Activated T-cell treated with anti-CD3 and anti-CD28 coated beads, Interleukin-2, amount 50 U/mL, for 24 hours (primary cell): ENCODE measurements at regions not wholly inside any gene's neighbourhood (a gene's known extent, or its start where the extent isn't known, plus 50 kb on each side); places are given as distances from the start of the nearest gene placed in this dataset.

Experiments
- DNase-seq: peaks from one replicate; pipeline ENCODE4 v3.0.0-alpha.2; 2020
- H3K27ac Mint-ChIP-seq: 2 replicates; pipeline ENCODE4 v1.8.0; 2020; ENCODE audit warnings: mild to moderate bottlenecking, mixed read lengths
- H3K27me3 Mint-ChIP-seq: 2 replicates; pipeline ENCODE4 v1.8.0; 2020; ENCODE audit warnings: mixed read lengths
- H3K36me3 Mint-ChIP-seq: 2 replicates; pipeline ENCODE4 v1.8.0; 2020; ENCODE audit warnings: low read depth, mixed read lengths
- H3K4me1 Mint-ChIP-seq: 2 replicates; pipeline ENCODE4 v1.8.0; 2020; ENCODE audit warnings: low read depth, mixed read lengths
- H3K4me3 Mint-ChIP-seq: 2 replicates; pipeline ENCODE4 v1.8.0; 2020; ENCODE audit warnings: mild to moderate bottlenecking, moderate library complexity, mixed read lengths
- H3K9me3 Mint-ChIP-seq: 2 replicates; pipeline ENCODE4 v1.8.0; 2020; ENCODE audit warnings: mixed read lengths

DNA sequence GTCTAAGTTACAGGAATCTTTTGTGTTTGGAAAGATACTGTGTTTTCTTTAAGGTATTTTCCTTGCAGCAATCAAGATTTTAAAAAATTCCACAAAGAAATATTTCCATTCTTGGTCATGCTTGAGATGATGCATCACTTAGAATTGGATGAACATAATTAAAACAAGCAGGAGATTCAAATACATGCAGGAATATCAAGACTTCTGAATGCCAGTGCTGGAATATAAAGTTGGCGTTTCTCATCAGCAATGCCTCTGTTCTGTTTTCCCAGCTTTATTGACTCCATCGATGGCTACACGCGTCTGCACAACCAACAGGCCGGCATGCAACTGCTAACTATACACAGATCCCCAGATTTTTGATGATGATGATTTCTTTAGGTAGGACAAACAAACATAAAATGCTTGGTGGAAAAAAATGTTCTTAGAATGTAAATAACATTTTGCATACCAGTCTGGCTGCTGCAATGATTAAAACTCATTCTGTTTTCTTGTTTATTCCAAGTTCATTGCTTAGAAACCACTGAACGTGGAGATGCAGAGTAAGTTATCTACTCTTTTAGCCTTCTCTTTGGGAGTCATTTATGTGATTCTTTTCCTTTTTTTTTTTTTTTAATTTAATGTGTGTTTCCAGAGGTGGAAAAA is 91.3 kb upstream of the FAM171A1 start:
- DNase-seq = no peak
- H3K4me1 Mint-ChIP-seq = peaks cover 7% of the 10 kb centered on the region
- no peaks in the 10 kb centered on the region for H3K36me3 Mint-ChIP-seq
- peaks cover 42% of the 10 kb centered on the region for H3K27me3 Mint-ChIP-seq
- no peak overlapping the region for H3K27ac Mint-ChIP-seq
- peaks cover 10% of the 10 kb centered on the region for H3K9me3 Mint-ChIP-seq
- H3K4me3 Mint-ChIP-seq = no peak overlapping the region

DNA sequence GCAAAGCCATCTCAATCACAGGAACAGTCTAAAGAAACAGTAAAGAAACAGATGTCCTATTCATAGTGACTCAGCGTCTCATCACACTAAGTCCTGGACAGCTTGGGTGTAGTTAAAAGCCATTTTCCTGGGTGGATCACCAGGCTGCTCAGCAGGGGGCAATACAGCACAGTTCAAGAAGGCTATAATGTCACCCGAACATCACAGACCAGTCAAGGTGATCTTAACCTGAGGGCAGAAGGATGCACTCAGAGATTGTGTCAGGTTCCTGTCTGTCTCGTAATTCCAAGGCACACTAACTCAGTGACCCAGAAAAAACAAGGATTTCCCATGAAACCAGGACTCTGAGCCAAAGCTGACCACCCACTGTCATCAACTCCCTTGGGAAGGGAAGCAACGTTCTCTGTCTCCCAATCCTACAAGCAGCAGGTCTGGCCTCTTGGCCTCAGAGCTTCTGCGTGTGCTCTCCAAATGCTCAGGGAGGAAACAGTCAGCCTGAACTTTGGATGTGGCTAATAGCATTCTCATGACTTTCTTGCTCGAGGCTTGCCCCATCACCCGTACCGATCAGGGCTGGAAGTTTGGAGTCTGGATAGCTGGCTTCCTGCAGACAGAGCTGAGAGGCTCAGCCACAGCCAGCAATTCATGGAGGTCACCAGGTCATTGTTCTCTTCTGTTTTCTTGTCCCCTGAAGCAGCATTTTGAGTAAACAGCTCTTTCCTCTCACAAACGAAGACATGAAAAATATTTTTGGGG is 90.4 kb upstream of the FAM171A1 start:
- H3K4me3 Mint-ChIP-seq = no peak overlapping the region
- no peak overlapping the region for H3K27ac Mint-ChIP-seq
- no peaks in the 10 kb centered on the region for H3K36me3 Mint-ChIP-seq
- H3K9me3 Mint-ChIP-seq = peaks cover 10% of the 10 kb centered on the region
- peaks cover 50% of the 10 kb centered on the region for H3K27me3 Mint-ChIP-seq
- no peak for DNase-seq
- peaks cover 7% of the 10 kb centered on the region for H3K4me1 Mint-ChIP-seq

DNA sequence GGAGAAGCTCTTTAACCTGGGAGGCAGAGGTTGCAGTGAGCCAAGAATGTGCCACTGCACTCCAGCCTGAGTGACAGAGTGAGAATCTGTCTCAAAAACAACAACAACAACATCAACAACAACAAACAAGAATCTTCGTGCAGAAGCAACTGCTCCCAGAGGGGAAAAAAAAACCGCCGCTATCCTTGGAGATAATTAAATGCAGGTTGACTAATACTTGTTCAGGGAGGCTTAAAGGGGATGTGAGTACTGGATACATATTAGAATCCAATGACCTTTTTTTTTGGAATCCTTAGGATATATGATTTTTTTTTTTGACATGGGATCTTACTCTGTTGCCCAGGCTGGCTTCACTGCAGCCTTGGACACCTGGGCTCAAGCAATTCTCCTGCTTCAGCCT is 89.6 kb upstream of the FAM171A1 start:
- Mint-ChIP-seq H3K9me3 (peaks cover 10% of the 10 kb centered on the region), H3K27me3 (peaks cover 50% of the 10 kb centered on the region), H3K27ac (no peak overlapping the region)

DNA sequence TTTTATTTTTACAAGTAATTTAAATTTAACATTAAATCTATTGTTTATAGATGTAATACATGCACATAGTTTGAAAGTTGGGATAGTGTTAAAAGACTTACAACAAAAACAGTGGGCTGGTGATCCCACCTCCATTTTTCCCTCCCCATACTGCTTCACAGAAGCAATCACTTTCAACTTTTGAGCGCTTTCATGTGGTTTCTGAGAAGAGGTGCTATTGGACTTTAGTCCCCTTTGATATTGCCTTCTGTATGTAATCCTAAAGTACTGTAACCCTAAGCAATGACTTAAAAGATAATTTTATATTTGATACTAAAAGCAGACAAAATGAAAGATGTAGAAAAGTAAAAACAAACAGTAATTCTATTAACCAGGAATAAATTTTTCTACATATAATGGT is 88.1 kb upstream of the FAM171A1 start:
- peaks cover 7% of the 10 kb centered on the region for H3K4me1 Mint-ChIP-seq
- H3K9me3 Mint-ChIP-seq = peaks cover 10% of the 10 kb centered on the region
- H3K27me3 Mint-ChIP-seq = peaks cover 48% of the 10 kb centered on the region
- no peaks in the 10 kb centered on the region for H3K36me3 Mint-ChIP-seq
- no peak overlapping the region for H3K27ac Mint-ChIP-seq
- no peak for DNase-seq
- H3K4me3 Mint-ChIP-seq = no peak overlapping the region

More for the DNA sequence above, 89.6 kb upstream of the FAM171A1 start:
- no peaks in the 10 kb centered on the region for H3K36me3 Mint-ChIP-seq
- peaks cover 7% of the 10 kb centered on the region for H3K4me1 Mint-ChIP-seq
- no peak for DNase-seq
- H3K4me3 Mint-ChIP-seq = no peak overlapping the region

DNA sequence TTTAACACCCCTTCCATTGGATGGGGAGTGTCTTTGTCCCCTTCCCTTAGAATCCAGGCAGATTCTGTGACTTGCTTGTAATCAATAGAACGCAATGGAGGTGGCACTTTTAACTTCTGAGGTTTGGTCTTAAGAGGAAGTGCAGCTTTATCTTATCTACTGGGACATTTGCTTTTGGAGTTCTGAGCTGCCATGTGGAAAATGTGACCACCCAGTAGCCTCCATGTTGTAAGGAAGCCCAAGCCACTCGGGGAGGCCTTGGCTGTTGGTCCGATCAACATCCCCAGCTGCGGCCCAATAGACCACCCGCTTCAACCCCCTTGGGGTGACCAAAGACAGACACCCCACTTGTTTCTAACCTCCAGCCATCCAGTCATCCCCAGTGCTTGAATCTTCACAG is 86.3 kb upstream of the FAM171A1 start:
- Mint-ChIP-seq H3K4me1 (peaks cover 7% of the 10 kb centered on the region), H3K27me3 (peaks cover 47% of the 10 kb centered on the region), H3K36me3 (no peaks in the 10 kb centered on the region), H3K9me3 (no peaks in the 10 kb centered on the region), H3K27ac (no peak overlapping the region), H3K4me3 (no peak overlapping the region)
- no peak for DNase-seq

DNA sequence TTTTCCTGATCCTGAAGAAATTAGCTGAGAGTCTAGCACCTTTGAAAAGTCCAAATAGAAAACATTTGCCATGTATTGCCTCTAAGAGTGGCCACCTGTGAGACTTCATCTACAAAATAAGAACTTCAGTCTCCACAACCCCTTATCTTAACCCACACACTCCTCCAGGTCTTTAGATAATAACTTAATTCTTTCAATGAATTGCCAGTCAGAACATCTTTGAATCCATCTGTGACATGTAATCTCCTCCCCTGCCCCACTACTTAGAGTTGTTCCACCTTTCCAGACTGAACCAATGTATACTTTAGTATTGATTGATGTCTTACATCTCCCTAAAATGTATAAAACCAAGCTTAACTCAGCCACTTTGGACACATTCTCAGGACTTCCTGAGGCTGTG is 84.4 kb upstream of the FAM171A1 start:
- no peak for DNase-seq
- peaks cover 7% of the 10 kb centered on the region for H3K4me1 Mint-ChIP-seq
- peaks cover 46% of the 10 kb centered on the region for H3K27me3 Mint-ChIP-seq

DNA sequence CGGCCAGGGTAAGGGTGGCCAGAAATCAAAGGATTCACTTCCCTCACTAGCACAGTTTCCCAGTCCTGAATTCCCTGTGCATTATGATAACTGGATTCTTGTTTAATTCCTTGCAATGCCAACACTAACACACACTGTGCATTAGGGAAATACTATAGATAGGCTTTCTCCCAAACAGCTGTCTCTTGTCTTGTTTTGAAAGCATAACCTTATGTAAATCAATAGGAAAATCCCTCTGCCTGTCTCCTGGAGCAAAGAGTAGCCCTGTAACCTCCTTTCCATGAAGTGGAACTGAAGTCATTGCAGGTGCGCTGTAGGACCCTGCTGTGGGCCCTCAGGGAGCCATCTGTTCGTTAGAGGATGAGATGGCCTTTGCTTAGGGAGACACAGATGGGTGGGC is 82.8 kb upstream of the FAM171A1 start:
- peaks cover 7% of the 10 kb centered on the region for H3K4me1 Mint-ChIP-seq
- H3K9me3 Mint-ChIP-seq = no peaks in the 10 kb centered on the region
- peaks cover 55% of the 10 kb centered on the region for H3K27me3 Mint-ChIP-seq
- H3K36me3 Mint-ChIP-seq = no peaks in the 10 kb centered on the region
- H3K4me3 Mint-ChIP-seq = no peak overlapping the region
- no peak overlapping the region for H3K27ac Mint-ChIP-seq
- DNase-seq = no peak

More for the DNA sequence above, 84.4 kb upstream of the FAM171A1 start:
- Mint-ChIP-seq H3K36me3 (no peaks in the 10 kb centered on the region), H3K27ac (no peak overlapping the region), H3K9me3 (no peaks in the 10 kb centered on the region), H3K4me3 (no peak overlapping the region)

DNA sequence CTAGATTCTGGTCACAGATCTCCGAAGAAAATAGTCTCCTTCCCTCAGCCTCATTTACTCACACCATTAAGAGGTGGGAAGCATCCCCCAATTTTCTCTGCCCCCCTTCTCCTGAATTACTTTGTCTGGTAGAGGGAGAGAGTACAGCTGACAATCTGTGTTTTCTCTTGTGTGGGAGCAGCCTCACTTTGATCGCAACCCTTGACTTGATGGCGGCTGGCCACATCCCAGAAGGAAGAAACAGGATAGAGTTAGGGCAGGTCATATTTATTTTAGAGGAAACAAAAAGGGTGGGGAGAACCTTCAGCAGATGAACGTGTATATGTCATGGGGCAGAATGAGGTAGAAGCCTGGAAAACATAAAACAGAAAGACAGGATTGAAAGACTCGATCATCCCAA is 82.4 kb upstream of the FAM171A1 start:
- no peak overlapping the region for H3K27ac Mint-ChIP-seq
- H3K4me3 Mint-ChIP-seq = no peak overlapping the region
- H3K36me3 Mint-ChIP-seq = no peaks in the 10 kb centered on the region
- peaks cover 54% of the 10 kb centered on the region for H3K27me3 Mint-ChIP-seq
- H3K4me1 Mint-ChIP-seq = peaks cover 2% of the 10 kb centered on the region
- H3K9me3 Mint-ChIP-seq = no peaks in the 10 kb centered on the region
- DNase-seq = no peak

DNA sequence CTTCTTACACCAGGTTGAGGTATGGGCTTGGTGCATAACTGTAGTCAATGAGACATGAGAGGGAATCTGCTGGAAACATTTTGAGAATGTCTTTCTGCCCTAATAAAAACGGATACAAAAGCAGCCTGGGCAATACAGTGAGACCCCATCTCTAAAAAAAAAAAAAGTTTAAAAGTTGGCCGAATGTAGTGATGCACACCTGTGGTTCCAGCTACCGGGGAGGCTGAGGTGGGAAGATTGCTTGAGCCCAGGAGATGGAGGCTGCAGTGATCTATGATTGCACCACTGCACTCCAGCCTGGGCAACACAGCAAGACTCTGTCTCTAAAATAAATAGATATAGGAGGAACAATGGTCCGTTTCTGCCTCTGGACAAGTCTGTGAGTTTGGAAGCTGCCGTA is 81.5 kb upstream of the FAM171A1 start:
- H3K27me3 Mint-ChIP-seq = peaks cover 54% of the 10 kb centered on the region

DNA sequence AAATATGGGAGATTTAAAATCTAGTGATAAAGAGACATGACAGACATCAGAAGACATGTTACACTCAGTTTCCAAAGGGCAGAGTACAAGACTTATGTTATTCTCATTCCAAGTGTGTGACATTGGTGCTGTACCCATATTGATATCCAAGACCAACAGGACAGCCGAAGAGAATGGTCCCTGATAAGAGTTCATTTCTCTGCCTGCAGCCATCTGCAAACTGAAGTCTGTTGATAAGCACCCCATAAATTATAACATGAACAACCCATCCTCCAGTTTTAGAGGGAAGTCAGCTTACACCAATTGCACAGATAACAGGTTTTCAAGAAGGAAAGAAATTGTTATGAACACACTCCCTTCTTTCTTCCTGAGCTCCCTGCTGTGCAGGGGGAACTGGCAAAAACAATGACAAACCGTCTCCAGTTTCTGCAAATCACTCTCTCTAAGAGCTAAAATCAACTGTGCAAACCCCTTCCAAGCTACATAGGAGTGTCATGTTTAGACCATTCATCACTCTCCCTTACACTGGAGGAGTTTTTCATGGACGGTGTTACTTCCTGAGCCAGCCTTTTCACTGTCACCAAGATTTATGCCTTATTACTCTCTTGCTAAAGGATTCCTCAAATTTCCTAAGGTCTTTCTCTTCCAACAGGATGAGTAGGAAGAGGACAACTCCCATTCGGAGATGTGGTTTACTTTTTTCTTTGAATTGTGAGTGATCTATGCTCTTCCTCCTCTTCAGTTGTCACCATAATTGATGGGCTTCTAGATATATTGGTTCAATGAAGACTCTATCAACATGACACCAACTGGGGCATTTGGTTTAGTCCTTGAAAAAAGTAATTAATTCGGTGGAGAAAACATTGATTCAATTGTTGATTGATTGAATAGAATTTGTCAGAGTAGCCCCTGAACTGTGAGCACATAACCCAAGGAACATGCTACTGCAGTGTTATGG is 80.3 kb upstream of the FAM171A1 start:
- H3K27ac Mint-ChIP-seq = no peak overlapping the region
- no peaks in the 10 kb centered on the region for H3K36me3 Mint-ChIP-seq
- peaks cover 45% of the 10 kb centered on the region for H3K27me3 Mint-ChIP-seq
- H3K4me1 Mint-ChIP-seq = no peaks in the 10 kb centered on the region
- H3K4me3 Mint-ChIP-seq = no peak overlapping the region
- H3K9me3 Mint-ChIP-seq = no peaks in the 10 kb centered on the region
- no peak for DNase-seq

More for the DNA sequence above, 81.5 kb upstream of the FAM171A1 start:
- Mint-ChIP-seq H3K4me1 (no peaks in the 10 kb centered on the region), H3K36me3 (no peaks in the 10 kb centered on the region), H3K4me3 (no peak overlapping the region), H3K9me3 (no peaks in the 10 kb centered on the region), H3K27ac (no peak overlapping the region)
- no peak for DNase-seq

DNA sequence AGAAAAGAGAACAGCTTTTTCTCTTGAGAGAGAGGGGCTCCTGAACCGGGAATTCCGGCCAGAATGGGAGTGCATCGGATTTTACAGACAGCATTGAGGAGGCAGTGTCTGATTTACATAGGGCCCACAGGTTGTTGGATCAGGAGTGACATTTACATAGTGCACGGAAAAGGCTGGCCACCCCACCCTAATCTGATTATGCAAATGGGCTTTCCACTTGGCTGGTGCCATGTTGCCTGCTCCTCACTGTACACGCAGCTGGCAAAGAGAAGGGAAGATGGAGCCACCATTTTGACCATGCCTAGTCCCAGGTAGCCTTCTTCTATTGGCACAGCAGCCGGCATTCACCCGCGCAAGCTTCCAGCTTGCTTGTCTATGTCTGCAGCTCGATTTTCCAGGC is 77.5 kb upstream of the FAM171A1 start:
- no peak overlapping the region for H3K4me3 Mint-ChIP-seq
- no peak for DNase-seq

DNA sequence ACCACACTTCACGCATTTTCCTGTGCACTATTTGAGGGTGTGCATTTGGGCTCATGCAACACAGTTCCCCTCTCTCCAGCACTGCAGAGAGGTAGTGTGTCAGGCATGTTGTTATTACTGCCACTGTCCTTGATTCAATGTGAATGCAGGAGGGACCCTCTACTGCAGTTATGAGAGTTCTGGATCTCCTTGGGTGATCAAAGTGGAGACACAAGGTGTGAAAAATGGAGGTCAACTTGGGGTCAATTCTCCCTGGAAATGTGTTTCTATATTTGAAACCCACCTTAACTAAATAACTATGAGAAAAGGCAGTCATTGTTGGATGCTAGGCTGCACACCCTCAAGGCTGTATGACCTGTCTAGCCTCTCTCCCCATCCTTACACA is 73.9 kb upstream of the FAM171A1 start:
- DNase-seq = no peak
- no peaks in the 10 kb centered on the region for H3K36me3 Mint-ChIP-seq
- H3K27me3 Mint-ChIP-seq = peaks cover 31% of the 10 kb centered on the region
- H3K4me1 Mint-ChIP-seq = no peaks in the 10 kb centered on the region
- H3K4me3 Mint-ChIP-seq = no peak overlapping the region
- no peaks in the 10 kb centered on the region for H3K9me3 Mint-ChIP-seq
- H3K27ac Mint-ChIP-seq = no peak overlapping the region

More for the DNA sequence above, 77.5 kb upstream of the FAM171A1 start:
- Mint-ChIP-seq H3K4me1 (no peaks in the 10 kb centered on the region), H3K27ac (no peak overlapping the region), H3K27me3 (peaks cover 43% of the 10 kb centered on the region), H3K36me3 (no peaks in the 10 kb centered on the region), H3K9me3 (no peaks in the 10 kb centered on the region)

DNA sequence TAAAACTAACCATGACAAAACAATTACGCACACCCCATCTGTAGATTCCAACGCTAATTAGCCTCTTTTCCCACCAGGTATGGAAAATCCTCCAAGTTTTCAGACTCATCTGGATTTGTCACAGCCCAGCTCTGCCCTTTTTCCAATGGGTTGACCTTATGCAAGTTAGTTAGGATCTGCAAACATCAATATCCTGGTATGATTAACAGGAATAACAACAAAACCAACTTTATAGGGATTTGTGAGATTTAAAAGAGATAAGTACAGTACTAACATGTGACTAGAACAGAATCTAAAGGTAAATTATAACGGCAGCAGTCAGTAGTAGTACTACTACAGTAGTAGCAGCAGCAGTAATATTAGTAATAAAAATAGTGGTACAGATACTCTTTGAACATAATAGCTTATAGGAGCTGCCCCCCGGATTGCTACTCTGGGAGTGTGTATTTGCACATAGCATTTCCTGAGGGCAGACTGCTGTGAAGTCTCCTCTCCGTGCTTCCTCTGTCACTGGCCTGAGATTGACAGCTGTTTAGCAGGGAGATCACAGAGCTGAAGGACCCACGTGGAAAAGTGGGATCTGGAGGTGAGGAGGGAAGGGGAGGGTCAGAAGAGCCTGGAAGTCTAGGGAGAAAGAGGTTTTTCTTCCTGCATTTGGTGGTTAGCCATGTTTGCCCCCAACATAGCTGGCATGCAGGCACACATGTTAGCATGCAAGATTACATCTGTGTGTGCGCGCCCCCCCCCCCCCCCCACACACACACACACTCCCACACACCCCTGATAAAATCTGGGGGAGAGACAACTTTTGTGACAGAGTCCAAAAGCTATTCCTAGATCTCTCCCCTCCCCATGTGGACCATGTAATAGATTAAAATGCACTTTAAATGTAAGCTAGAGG is 73.3 kb upstream of the FAM171A1 start:
- Mint-ChIP-seq H3K27ac (no peak overlapping the region), H3K36me3 (no peaks in the 10 kb centered on the region), H3K27me3 (peaks cover 28% of the 10 kb centered on the region), H3K4me3 (no peak overlapping the region), H3K9me3 (no peaks in the 10 kb centered on the region), H3K4me1 (peaks cover 4% of the 10 kb centered on the region)
- no peak for DNase-seq

DNA sequence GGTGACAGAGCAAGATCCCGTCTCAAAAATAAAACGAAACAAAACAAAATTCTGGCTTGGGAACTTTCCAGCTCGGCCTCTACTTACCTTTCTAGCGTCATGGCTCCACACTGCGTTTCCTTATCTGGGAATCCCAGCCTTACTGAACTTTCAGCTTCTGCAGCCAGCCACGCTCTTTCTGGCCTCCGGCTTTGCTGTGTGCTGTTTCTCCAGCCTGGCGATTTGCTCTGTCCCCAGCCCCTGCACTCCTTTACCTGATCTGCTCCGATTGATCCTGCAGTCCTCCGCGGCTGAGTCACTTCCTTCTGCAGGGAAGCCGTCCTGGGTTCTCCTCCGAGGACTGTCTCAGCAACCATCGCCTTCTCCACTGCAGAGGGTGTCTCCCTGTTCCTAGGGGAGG is 71.0 kb upstream of the FAM171A1 start:
- Mint-ChIP-seq H3K36me3 (no peaks in the 10 kb centered on the region), H3K27ac (no peak overlapping the region), H3K27me3 (peaks cover 36% of the 10 kb centered on the region), H3K4me1 (peaks cover 5% of the 10 kb centered on the region), H3K9me3 (no peaks in the 10 kb centered on the region), H3K4me3 (no peak overlapping the region)
- DNase-seq = no peak
